Common myeloid progenitor, CD34-positive (primary cell): ENCODE measurements at regions not wholly inside any gene's neighbourhood (a gene's known extent, or its start where the extent isn't known, plus 50 kb on each side); places are given as distances from the start of the nearest gene placed in this dataset.
A peak's percentile ranks its signal among the peaks of the same experiment; 100 is the strongest.

Experiments
- CTCF ChIA-PET: fragments of 350-600 bp; sonication (Branson Sonifier 250); formaldehyde crosslinking; loops from one replicate; lab custom pipeline; 2021; ENCODE audit warnings: antibody characterized with exemption; lab: Charles Lee
- POLR2A ChIA-PET: fragments of 350-600 bp; sonication (Branson Sonifier 250); formaldehyde crosslinking; loops from one replicate; lab custom pipeline; 2021; ENCODE audit warnings: antibody characterized with exemption; lab: Charles Lee
- DNase-seq, 3 donors: peaks; one replicate each; pipeline versions ENCODE4 v3.0.0 to v3.0.0-alpha.2; 2013
- H3K27ac ChIP-seq, 2 experiments: 1 replicate in 1 of 2; 2 replicates in 1 of 2; pipeline ENCODE4 v1.7.0; 2013; ENCODE audit warnings: inconsistent platforms in 2 of 2, low read length in 2 of 2, mild to moderate bottlenecking in 2 of 2, low read depth in 1 of 2, moderate library complexity in 1 of 2; ENCODE audit not compliant: severe bottlenecking in 2 of 2, insufficient read depth in 1 of 2, poor library complexity in 1 of 2
- H3K27me3 ChIP-seq, 5 experiments: replicated peaks in 2 of 5; 1 replicate in 3 of 5; 2 replicates in 2 of 5; pipeline versions ENCODE4 v1.6.1 to v1.7.0; 2013; ENCODE audit warnings: low read length in 4 of 5, mild to moderate bottlenecking in 2 of 5, moderate library complexity in 2 of 5, inconsistent platforms in 1 of 5; ENCODE audit not compliant: insufficient read depth in 5 of 5, control insufficient read depth in 4 of 5
- H3K36me3 ChIP-seq, 4 experiments: 1 replicate in 2 of 4; 2 replicates in 2 of 4; pipeline versions ENCODE4 v1.6.1 to v1.7.0; 2013; ENCODE audit warnings: low read length in 3 of 4, control low read depth in 1 of 4, mild to moderate bottlenecking in 1 of 4; ENCODE audit not compliant: control insufficient read depth in 4 of 4, insufficient read depth in 4 of 4
- H3K4me1 ChIP-seq, 4 experiments: 1 replicate in 3 of 4; 2 replicates in 1 of 4; pipeline versions ENCODE4 v1.6.1 to v1.7.1; 2013; ENCODE audit warnings: low read length in 3 of 4, mild to moderate bottlenecking in 3 of 4, control low read depth in 1 of 4, inconsistent platforms in 1 of 4, moderate library complexity in 1 of 4; ENCODE audit not compliant: control insufficient read depth in 4 of 4, insufficient read depth in 4 of 4; ENCODE audit errors: control extremely low read depth in 1 of 4
- H3K4me3 ChIP-seq, 7 experiments: 1 replicate in 4 of 7; 2 replicates in 3 of 7; pipeline versions ENCODE4 v1.5.1 to v1.7.0; 2013; ENCODE audit warnings: mild to moderate bottlenecking in 7 of 7, low read length in 6 of 7, moderate library complexity in 6 of 7, inconsistent platforms in 2 of 7, low read depth in 2 of 7, control low read depth in 1 of 7; ENCODE audit not compliant: insufficient read depth in 4 of 7, control insufficient read depth in 1 of 7; ENCODE audit errors: extremely low read depth in 1 of 7
- H3K9me3 ChIP-seq, 5 experiments: 1 replicate in 4 of 5; 2 replicates in 1 of 5; pipeline versions ENCODE4 v1.6.1 to v1.7.1; 2013; ENCODE audit warnings: low read length in 4 of 5, mild to moderate bottlenecking in 2 of 5, inconsistent platforms in 1 of 5, low read depth in 1 of 5, moderate library complexity in 1 of 5; ENCODE audit not compliant: control insufficient read depth in 4 of 5, insufficient read depth in 2 of 5; ENCODE audit errors: control extremely low read depth in 1 of 5
- WGBS: methylation state at CpG from one replicate; pipeline ENCODE4 v1.1.5; 2013; ENCODE audit not compliant: insufficient coverage; 5-methylcytosine and 5-hydroxymethylcytosine counted together

DNA sequence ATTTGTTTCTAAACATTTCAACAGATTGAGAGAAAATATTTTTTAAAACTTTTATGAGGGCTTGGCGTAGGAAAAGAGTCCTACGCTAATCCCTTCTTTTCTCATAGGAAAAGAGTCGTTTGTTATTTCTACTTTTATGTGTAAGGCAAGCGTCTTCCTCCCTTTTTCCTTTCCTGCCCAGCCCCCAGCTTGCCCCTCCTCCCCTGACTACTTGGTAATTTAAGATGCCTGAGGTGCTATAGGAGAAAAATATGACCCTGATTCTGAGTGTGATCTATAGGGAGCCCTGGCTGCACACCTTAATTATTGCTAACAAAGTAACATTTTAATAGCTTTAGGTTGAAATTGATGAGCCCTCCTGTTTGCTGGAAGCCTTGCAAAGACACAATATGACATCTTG is 373.6 kb downstream of the PBX1 start:
- Histone ChIP-seq H3K4me1 (no peaks in the 10 kb centered on the region), H3K4me3 (no peak overlapping the region), H3K27me3 (peaks cover 0 to 6% (median 0%) of the 10 kb centered on the region in 5 experiments), H3K9me3 (no peaks in the 10 kb centered on the region), H3K36me3 (no peaks in the 10 kb centered on the region), H3K27ac (no peak overlapping the region)
- ChIA-PET POLR2A (no interaction called here), CTCF (interaction anchor here (0.6 kb wide), 1 partner anchor 435 kb away, joined by 3 read pairs; no protein-coding TSS in a partner anchor)
- no CpG with 5 or more reads among the region's 4 CpGs for WGBS
- no peak for DNase-seq

DNA sequence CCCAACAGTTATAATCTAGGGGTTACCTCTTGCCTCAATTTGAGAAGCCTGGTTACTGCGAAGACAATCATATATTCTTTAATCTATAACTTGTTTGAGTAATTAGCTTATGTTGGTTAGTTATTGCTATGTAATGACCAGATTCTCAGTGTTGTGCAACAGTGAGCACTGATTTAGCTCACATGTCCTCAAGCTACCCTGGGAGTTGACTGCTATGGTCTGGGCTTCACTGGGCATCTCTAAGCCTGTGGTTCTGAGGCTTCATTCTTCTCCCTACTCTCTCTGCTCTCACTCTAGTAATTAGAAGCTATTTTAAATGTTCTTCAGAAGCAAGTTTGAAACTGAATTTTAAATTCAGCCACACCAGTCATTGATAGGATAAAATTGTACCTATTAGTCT is 371.8 kb downstream of the PBX1 start:
- Histone ChIP-seq H3K9me3 (no peaks in the 10 kb centered on the region), H3K4me1 (no peaks in the 10 kb centered on the region), H3K27ac (no peak overlapping the region), H3K27me3 (peaks cover 0 to 6% (median 0%) of the 10 kb centered on the region in 5 experiments), H3K4me3 (no peak overlapping the region), H3K36me3 (no peaks in the 10 kb centered on the region)
- POLR2A ChIA-PET = no interaction called here
- CTCF ChIA-PET = no interaction called here
- WGBS = no CpG with 5 or more reads among the region's 1 CpG
- no peak for DNase-seq

DNA sequence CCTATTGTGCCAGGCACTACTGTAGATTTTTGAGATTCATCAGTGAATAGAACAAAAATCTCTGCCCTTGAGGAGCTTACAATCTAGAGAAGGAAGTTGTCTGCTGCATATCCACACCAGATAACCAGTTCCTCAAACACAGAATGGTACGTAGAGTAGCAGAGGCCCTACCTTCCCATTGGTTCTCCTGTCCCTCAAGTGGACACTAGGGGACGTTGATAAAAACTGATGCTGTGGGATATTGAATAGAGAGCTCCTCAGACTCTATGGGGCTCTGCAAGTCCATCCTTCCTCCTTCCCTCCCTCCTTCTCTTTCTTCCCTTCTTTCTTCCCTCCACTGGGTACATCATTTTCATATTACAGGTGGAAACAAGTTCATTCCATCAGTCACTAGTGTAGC is 371.3 kb downstream of the PBX1 start:
- Histone ChIP-seq H3K9me3 (no peaks in the 10 kb centered on the region), H3K36me3 (no peaks in the 10 kb centered on the region), H3K27me3 (peaks cover 0 to 6% (median 0%) of the 10 kb centered on the region in 5 experiments), H3K4me1 (no peaks in the 10 kb centered on the region), H3K27ac (no peak overlapping the region), H3K4me3 (no peak overlapping the region)
- ChIA-PET POLR2A (no interaction called here), CTCF (no interaction called here)
- no peak for DNase-seq
- WGBS = no CpG with 5 or more reads among the region's 2 CpGs

DNA sequence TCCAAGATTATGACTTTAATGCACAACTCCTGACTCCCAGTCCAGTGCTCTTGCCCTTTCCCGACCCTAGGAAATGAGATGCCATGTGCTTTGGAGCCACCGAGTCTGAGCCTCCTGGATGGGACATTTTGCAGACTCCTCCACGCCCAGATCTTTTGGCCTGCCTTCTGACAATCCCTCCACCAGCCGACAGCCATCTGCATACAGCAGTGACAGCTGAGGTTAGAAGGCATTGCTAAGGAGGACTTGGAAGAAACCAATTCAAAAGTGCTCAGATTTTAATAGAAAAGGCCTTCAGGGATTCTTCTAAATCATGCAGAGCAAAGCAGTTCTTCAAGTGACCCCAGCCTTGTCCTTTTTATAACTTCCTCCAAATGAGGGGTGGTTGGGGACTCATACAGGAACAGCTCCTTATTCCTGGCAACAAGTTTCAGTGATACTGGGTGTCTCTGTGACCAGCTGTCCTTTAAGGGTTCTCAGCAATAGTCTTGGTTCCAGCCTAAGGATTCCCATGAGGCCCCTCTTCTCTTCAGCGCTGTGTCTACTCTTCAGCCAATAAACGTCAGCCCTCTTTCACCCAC is 369.3 kb downstream of the PBX1 start:
- CTCF ChIA-PET = no interaction called here
- H3K27me3 ChIP-seq = peaks cover 0 to 3% (median 0%) of the 10 kb centered on the region in 5 experiments
- POLR2A ChIA-PET = no interaction called here
- no peaks in the 10 kb centered on the region for H3K36me3 ChIP-seq
- H3K4me3 ChIP-seq = peak overlapping the region in 1 of 7 experiments; percentile 8
- no peaks in the 10 kb centered on the region for H3K4me1 ChIP-seq
- WGBS = 94% methylated on average over 4 of the region's 6 CpGs
- H3K9me3 ChIP-seq = no peaks in the 10 kb centered on the region
- no peak overlapping the region for H3K27ac ChIP-seq
- no peak for DNase-seq

DNA sequence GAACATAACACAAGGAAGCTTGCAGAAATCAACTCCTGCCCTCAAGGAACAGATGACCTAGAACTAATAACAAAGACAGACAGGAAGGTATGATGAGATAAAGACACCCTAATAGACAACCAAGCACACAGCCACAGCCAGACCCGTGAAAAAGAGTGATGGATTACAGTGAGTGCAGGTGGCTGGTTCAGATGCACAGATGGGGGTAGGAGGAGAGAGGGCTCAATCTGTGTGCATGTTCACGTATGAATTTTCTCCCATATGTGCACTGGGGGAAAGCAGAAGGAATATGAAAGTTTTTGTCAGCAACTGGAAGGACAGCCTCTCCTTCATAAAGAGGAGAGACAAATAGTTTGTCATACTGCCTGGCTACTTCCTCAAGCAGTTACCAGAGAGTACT is 367.1 kb downstream of the PBX1 start:
- no peak overlapping the region for H3K4me3 ChIP-seq
- H3K27ac ChIP-seq = no peak overlapping the region
- no peaks in the 10 kb centered on the region for H3K4me1 ChIP-seq
- ChIA-PET POLR2A (no interaction called here), CTCF (no interaction called here)
- H3K36me3 ChIP-seq = no peaks in the 10 kb centered on the region
- WGBS = 92% methylated on average over 2 of the region's 2 CpGs
- DNase-seq = no peak
- H3K27me3 ChIP-seq = no peaks in the 10 kb centered on the region
- H3K9me3 ChIP-seq = no peaks in the 10 kb centered on the region

DNA sequence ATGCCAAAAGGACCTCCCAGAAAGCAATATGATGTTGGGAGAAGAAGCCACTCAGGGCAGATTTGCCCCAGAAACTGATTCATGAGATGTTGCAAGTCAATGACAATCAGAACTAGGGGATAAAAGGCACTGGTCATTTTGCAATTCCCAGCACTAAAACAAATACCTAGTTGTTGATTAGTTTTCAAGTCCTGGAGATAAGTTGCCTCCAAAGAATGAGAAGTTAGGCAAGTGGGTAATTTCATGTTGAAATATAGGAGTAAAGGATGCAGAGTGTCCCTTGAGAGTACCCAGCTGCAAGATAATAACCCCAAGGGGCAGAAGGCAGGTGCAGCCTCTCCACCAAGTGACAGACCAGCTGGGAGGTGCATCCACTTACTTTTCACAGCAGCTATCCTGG is 363.6 kb downstream of the PBX1 start:
- no peak overlapping the region for H3K27ac ChIP-seq
- CTCF ChIA-PET = no interaction called here

DNA sequence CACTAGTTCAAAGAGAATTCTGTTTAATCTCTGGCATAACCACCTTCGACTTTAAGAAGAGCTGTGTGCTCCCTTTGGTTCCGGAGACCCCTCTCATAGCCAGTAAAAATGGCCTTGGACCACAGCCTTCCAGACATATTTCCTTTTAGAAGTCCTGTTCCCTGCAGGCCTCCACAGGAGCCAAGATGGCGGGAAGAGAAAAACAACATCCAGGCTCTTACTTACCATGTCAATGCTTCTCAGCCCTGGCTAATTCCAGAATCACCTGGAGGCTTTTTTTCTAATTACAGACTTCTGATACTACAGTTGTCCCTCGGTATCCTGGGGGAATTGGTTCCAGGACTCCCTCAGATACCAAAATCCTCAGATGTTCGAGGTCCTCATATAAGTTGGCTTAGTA is 362.5 kb downstream of the PBX1 start:
- no peak for DNase-seq
- Histone ChIP-seq H3K27me3 (no peaks in the 10 kb centered on the region), H3K36me3 (no peaks in the 10 kb centered on the region), H3K4me3 (no peak overlapping the region), H3K9me3 (no peaks in the 10 kb centered on the region), H3K27ac (no peak overlapping the region), H3K4me1 (no peaks in the 10 kb centered on the region)
- ChIA-PET POLR2A (no interaction called here), CTCF (no interaction called here)
- 92% methylated on average over 4 of the region's 5 CpGs for WGBS

More for the DNA sequence above, 363.6 kb downstream of the PBX1 start:
- DNase-seq = no peak
- H3K4me3 ChIP-seq = no peak overlapping the region
- no peaks in the 10 kb centered on the region for H3K36me3 ChIP-seq
- POLR2A ChIA-PET = no interaction called here
- H3K4me1 ChIP-seq = no peaks in the 10 kb centered on the region
- no peaks in the 10 kb centered on the region for H3K27me3 ChIP-seq
- H3K9me3 ChIP-seq = no peaks in the 10 kb centered on the region
